Activated naive CD4-positive, alpha-beta T cell treated with anti-CD3 and anti-CD28 coated beads, Interleukin-2, amount 50 U/mL, for 24 hours (primary cell): ENCODE measurements at regions not wholly inside any gene's neighbourhood (a gene's known extent, or its start where the extent isn't known, plus 50 kb on each side); places are given as distances from the start of the nearest gene placed in this dataset.

Experiments
- H3K27ac Mint-ChIP-seq: one replicate; pipeline ENCODE4 v1.8.0; 2021; ENCODE audit warnings: mild to moderate bottlenecking, mixed read lengths
- H3K27me3 Mint-ChIP-seq: one replicate; pipeline ENCODE4 v1.8.0; 2021; ENCODE audit warnings: mixed read lengths
- H3K36me3 Mint-ChIP-seq: one replicate; pipeline ENCODE4 v1.8.0; 2021; ENCODE audit warnings: mixed read lengths
- H3K4me1 Mint-ChIP-seq: one replicate; pipeline ENCODE4 v1.8.0; 2021; ENCODE audit warnings: mixed read lengths
- H3K4me3 Mint-ChIP-seq: one replicate; pipeline ENCODE4 v1.8.0; 2021; ENCODE audit warnings: mild to moderate bottlenecking, mixed read lengths
- H3K9me3 Mint-ChIP-seq: one replicate; pipeline ENCODE4 v1.8.0; 2021; ENCODE audit warnings: mixed read lengths

DNA sequence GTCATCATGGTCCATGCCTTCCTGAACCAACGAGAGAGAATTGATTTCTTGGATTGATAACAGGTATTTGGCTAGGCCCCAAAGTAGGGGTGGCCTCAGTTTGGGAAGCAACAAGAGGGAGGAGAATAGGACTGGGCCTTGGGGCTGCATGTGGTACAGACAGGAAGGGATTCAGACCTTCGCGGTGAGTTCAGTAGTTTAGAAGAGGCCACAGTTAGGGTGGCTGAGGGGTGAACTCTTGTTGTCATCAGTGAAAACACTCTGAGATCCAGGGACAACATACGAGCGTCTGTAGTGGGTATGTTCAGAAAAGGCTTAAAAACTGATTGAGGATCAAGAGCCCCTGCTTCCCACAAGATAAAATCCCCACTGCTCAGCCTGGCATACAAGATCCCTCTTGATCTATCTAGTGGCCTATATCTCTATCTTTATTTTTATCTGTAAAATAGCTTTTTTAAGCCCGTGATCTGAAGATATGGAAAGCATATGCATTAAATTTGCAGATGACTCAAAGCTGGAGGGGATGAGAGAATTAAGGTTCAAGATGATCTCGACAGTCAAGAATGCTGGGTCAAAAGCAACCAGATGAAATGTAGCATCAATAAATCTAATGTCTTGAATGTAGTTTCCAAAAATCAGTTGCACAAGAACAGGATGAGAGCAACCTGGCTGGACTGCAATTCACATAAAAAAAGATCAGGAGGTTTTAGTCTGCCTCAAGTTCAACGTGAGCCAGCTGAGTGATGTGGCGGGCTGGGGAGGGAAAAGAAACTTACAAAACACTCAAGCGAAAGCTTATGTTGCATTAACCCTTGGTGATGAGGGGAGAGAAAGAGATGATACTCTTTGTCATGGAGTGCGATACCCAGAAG, 221.1 kb upstream of the TLE3 start:
- Mint-ChIP-seq H3K4me1 (no peaks in the 10 kb centered on the region), H3K27ac (no peak overlapping the region), H3K4me3 (no peak overlapping the region), H3K9me3 (no peaks in the 10 kb centered on the region), H3K27me3 (no peaks in the 10 kb centered on the region), H3K36me3 (no peaks in the 10 kb centered on the region)

- no peak overlapping the region for H3K27ac Mint-ChIP-seq
- H3K36me3 Mint-ChIP-seq: no peaks in the 10 kb centered on the region
- no peak overlapping the region for H3K4me3 Mint-ChIP-seq
- no peaks in the 10 kb centered on the region for H3K27me3 Mint-ChIP-seq
- H3K4me1 Mint-ChIP-seq: no peaks in the 10 kb centered on the region
- H3K9me3 Mint-ChIP-seq: no peaks in the 10 kb centered on the region
These were observed 218.4 kb upstream of the TLE3 start for GRCh38 chr15:70316059-70316600.

DNA sequence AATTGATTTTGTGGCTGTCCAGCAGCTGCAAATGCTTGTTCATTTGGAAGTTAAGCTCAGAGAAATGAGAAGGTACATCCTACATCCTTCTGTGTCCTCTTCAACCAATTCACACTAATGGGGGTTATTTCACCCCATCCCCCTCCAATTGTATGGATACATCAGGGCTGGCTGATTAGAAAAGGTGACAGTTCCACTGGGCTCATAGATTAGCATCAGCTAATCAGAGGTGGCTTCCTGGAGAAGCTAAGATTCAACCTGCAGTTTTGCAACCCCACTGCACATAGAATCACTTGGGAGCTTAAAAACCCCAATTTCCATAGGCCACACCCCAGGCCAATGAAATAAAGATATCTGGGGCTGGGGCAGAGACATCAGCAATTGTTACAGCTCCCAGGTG, 217.7 kb upstream of the TLE3 start:
- H3K27me3 Mint-ChIP-seq: no peaks in the 10 kb centered on the region
- H3K27ac Mint-ChIP-seq: no peak overlapping the region
- H3K36me3 Mint-ChIP-seq: no peaks in the 10 kb centered on the region
- H3K4me3 Mint-ChIP-seq: no peak overlapping the region
- no peaks in the 10 kb centered on the region for H3K4me1 Mint-ChIP-seq
- no peaks in the 10 kb centered on the region for H3K9me3 Mint-ChIP-seq

DNA sequence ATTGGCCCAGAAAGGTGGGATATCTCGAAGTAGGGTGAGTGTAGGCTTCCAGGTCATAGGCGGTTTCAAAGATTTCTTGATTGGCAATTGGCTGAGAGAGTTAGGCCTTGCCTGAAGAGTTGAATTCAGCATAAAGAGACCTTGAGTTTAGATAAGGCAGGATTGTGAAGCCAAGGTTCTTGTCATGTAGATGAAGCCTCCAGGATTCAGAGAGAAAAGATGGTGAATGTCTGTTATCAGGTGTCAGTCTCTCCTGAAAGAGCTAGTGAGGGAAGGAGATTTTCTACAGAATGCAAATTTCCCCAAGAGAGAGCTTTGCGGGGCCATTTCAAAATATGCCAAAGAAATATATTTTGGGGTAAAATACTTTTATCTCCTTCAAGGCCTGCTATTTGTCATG, 217.0 kb upstream of the TLE3 start:
- no peak overlapping the region for H3K27ac Mint-ChIP-seq
- H3K27me3 Mint-ChIP-seq: no peaks in the 10 kb centered on the region
- no peaks in the 10 kb centered on the region for H3K36me3 Mint-ChIP-seq
- no peaks in the 10 kb centered on the region for H3K4me1 Mint-ChIP-seq
- H3K4me3 Mint-ChIP-seq: no peak overlapping the region
- H3K9me3 Mint-ChIP-seq: no peaks in the 10 kb centered on the region

DNA sequence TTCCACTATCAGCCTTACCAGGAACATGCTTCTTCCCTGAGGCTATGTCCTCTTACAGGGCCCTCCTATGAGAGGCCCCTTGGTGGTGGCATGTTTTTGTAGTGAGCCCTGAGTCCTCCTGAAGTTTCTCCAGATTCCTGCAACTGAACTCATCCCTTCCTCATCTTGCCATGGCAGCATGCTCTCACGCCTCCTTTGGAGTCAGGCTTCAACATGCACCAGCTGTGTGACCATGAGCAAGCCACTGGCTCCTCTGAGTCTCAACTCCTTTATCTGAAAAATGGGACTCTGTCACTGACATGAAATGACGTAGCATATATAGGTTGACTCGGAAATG, 216.3 kb upstream of the TLE3 start:
- no peak overlapping the region for H3K27ac Mint-ChIP-seq
- no peaks in the 10 kb centered on the region for H3K27me3 Mint-ChIP-seq
- H3K9me3 Mint-ChIP-seq: no peaks in the 10 kb centered on the region
- no peaks in the 10 kb centered on the region for H3K36me3 Mint-ChIP-seq
- H3K4me1 Mint-ChIP-seq: peaks cover 5% of the 10 kb centered on the region
- no peak overlapping the region for H3K4me3 Mint-ChIP-seq

DNA sequence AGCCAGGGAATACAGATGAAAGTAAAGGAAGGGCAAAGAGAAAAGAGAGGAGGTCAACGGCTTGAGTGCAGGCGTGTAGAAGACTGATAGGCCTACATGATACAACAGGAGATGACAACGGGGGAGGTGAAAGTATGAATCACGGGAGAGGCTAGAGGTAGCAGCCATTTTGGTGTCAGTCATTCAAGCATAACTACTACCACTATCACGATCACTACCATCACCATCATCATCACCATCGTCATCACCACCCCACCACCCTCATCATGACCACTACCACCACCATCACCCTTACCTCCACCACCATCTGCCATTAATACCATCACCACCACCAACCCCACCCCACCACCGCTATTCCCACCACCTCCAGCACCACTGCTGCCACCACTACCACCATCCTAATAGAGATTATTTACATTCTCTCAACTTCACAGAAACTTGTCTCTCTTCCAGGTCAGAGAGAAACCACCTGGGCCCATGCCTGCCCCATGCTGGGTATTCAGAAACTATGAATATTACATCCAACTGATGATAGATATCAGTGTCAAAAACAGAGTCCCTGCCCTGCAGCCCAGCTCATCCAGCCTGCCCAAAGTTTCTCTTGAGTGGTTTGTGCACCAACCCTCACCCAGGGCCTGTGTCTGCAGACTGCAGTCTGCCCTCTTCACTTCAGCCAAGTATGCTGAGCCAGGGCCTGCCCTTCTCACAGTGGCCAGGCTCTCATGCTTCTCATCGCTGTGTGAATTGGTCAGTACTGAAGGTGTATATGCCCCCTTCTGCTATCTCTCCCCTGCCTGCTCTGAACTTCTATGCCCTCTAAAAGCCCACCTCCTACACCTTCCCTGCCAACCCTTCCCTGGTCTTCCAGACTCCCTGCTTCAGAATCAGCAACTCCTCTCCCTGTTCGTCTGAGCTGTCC, 215.6 kb upstream of the TLE3 start:
- no peaks in the 10 kb centered on the region for H3K9me3 Mint-ChIP-seq
- H3K27ac Mint-ChIP-seq: no peak overlapping the region
- peaks cover 9% of the 10 kb centered on the region for H3K4me1 Mint-ChIP-seq
- no peak overlapping the region for H3K4me3 Mint-ChIP-seq
- no peaks in the 10 kb centered on the region for H3K36me3 Mint-ChIP-seq
- H3K27me3 Mint-ChIP-seq: no peaks in the 10 kb centered on the region

GRCh38 chr15:70311821-70312220, 214.1 kb upstream of the TLE3 start:
- Mint-ChIP-seq H3K36me3 (no peaks in the 10 kb centered on the region), H3K9me3 (no peaks in the 10 kb centered on the region), H3K27me3 (no peaks in the 10 kb centered on the region), H3K27ac (no peak overlapping the region), H3K4me1 (peaks cover 15% of the 10 kb centered on the region), H3K4me3 (no peak overlapping the region)

DNA sequence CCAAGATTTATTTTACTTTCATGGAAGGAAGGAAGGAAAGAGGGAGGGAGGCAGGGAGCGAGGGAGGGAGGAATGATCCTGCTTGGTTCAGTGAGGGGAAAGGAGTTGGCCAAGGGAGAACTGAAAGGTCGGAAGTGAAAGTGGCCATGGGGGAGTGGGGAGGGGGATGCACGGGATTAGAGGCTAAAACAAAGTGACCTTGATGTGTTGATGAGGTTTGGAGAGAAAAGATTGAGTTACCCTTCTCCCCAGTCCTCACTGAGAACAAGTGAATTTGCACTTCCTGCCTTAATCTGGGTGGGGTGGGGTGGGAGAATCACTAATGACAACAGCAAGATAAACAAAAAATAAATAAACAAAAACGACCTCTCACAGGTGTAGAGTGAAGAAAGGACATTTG, 212.0 kb upstream of the TLE3 start:
- Mint-ChIP-seq H3K9me3 (no peaks in the 10 kb centered on the region), H3K4me3 (no peak overlapping the region), H3K36me3 (no peaks in the 10 kb centered on the region), H3K27ac (no peak overlapping the region), H3K27me3 (no peaks in the 10 kb centered on the region), H3K4me1 (peaks cover 15% of the 10 kb centered on the region)

GRCh38 chr15:70308735-70309434, 211.2 kb upstream of the TLE3 start:
- Mint-ChIP-seq H3K36me3 (no peaks in the 10 kb centered on the region), H3K4me3 (no peak overlapping the region), H3K27ac (no peak overlapping the region), H3K4me1 (peaks cover 15% of the 10 kb centered on the region), H3K9me3 (no peaks in the 10 kb centered on the region), H3K27me3 (no peaks in the 10 kb centered on the region)

DNA sequence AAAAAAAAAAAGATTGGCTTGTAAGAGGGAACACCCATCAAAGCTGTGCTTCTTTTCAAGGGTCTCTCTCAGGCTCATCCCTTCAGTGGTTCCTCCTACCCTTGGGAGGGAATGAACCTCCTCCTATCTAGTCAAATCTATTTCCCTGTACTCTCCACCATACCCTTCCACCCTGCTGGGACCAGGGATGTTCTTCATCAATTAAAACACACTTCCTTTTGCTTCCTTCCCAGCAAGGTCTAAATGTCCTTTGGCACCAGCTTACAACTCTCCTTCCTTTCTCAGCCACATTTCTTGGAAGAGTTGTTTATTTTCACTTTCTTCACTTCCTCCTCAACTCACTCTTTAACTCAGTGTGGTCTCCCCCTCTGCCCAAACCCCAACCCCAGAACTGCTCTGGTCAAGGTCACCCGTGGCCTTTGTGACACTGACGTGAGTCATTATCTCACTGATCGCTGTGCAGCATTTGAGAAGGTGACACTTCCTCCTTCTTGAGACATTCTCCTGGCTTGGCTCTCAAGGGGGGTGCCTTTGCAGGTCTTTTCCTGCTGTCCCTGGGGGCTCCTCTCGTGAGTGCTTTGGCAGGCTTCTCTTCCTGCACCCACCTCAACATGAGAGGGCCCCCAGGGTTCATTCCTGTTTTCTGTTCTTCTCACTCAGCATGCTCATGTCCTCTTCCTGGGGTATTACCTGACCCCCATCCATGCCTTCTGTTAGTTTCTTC, 210.5 kb upstream of the TLE3 start:
- Mint-ChIP-seq H3K4me1 (peaks cover 15% of the 10 kb centered on the region), H3K27me3 (no peaks in the 10 kb centered on the region), H3K36me3 (no peaks in the 10 kb centered on the region), H3K4me3 (no peak overlapping the region), H3K27ac (peak overlapping the region; percentile 18), H3K9me3 (no peaks in the 10 kb centered on the region)

DNA sequence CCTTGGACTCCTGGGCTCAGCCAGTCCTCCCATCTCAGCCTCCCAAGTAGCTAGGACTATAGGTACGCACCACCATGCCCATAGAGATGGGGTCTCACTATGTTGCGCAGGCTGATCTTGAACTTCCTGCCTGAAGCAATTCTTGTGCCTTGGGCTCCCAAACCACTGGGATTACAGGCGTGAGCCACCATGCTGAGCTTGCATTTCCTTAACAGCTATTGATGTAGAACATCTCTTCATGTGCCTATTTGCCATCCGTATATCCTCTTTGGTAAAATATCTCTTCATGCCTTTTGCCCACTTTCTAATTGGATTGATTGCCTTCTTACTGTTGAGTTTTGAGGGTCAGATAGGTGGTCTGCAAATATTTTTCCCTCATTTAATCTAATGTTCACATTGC, 208.9 kb upstream of the TLE3 start:
- Mint-ChIP-seq H3K9me3 (no peaks in the 10 kb centered on the region), H3K27ac (no peak overlapping the region), H3K27me3 (no peaks in the 10 kb centered on the region), H3K4me3 (no peak overlapping the region), H3K4me1 (peaks cover 15% of the 10 kb centered on the region), H3K36me3 (no peaks in the 10 kb centered on the region)

GRCh38 chr15:70306081-70306480, 208.4 kb upstream of the TLE3 start:
- peaks cover 15% of the 10 kb centered on the region for H3K4me1 Mint-ChIP-seq
- no peaks in the 10 kb centered on the region for H3K36me3 Mint-ChIP-seq
- no peak overlapping the region for H3K27ac Mint-ChIP-seq
- H3K9me3 Mint-ChIP-seq: no peaks in the 10 kb centered on the region
- H3K27me3 Mint-ChIP-seq: no peaks in the 10 kb centered on the region
- H3K4me3 Mint-ChIP-seq: no peak overlapping the region

DNA sequence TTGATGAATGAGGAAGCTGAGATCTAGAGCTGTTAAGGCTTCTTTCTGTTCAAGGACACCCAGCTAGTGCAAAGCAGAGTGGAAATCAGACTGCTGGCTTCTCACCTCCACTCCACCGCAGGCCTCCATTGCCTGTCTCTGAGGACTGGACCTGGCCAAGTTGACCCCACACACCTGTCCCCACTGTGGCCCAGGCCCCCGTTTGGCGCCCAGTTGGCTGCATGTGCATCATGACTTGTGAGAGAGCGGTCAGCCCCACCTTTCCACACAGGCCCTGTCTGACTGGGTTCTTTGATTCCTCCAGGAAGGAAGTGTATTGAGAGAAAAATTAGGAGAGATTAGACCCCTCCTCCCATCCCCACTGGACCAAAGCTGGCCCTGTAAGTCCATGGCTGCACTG, 206.3 kb upstream of the TLE3 start:
- Mint-ChIP-seq H3K9me3 (no peaks in the 10 kb centered on the region), H3K27me3 (no peaks in the 10 kb centered on the region), H3K36me3 (no peaks in the 10 kb centered on the region), H3K4me3 (no peak overlapping the region), H3K27ac (no peak overlapping the region), H3K4me1 (peaks cover 19% of the 10 kb centered on the region)

- H3K4me1 Mint-ChIP-seq: peaks cover 10% of the 10 kb centered on the region
- no peaks in the 10 kb centered on the region for H3K36me3 Mint-ChIP-seq
- H3K27ac Mint-ChIP-seq: no peak overlapping the region
- H3K9me3 Mint-ChIP-seq: no peaks in the 10 kb centered on the region
- H3K4me3 Mint-ChIP-seq: no peak overlapping the region
- no peaks in the 10 kb centered on the region for H3K27me3 Mint-ChIP-seq
These were observed 204.6 kb upstream of the TLE3 start for GRCh38 chr15:70302360-70302759.

DNA sequence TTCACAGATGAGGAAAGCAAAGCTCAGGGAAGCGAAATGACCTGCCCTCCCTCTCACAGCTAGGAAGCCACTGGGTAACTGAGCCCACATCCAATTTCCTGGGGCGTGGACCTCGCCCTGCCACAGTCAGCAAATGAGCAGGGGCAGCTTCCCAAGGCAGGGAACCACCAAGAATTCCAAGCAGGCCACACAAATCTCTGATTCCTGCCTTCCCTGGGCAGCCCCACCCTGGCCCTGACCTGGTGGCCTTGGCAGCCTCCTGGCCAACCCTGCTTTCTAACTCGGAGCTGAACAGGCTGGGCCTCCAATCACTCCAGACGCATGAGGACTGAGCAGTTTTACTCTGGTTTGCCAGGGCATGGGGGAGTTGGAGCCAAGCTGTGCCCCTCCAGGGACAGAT, 203.7 kb upstream of the TLE3 start:
- Mint-ChIP-seq H3K36me3 (no peaks in the 10 kb centered on the region), H3K27ac (no peak overlapping the region), H3K9me3 (no peaks in the 10 kb centered on the region), H3K4me1 (peaks cover 10% of the 10 kb centered on the region), H3K27me3 (no peaks in the 10 kb centered on the region), H3K4me3 (no peak overlapping the region)
